K562 (cell line): ENCODE measurements at regions not wholly inside any gene's neighbourhood (a gene's known extent, or its start where the extent isn't known, plus 50 kb on each side); places are given as distances from the start of the nearest gene placed in this dataset.

Source experiments
- ATAC-seq: fragments of 200-7000 bp; cut with Tn5 transposase; 3 replicates; pipeline ENCODE4 v1.9.1; 2020; ENCODE audit warnings: moderate library complexity
- BruUV-seq: library from RNA; stranded (reverse); fragments of 400-500 nt; replicated peaks from 2 replicates; lab custom pipeline; 2021; lab: Mats Ljungman, UMichigan
- CTCF ChIA-PET: fragments of 300-600 bp; formaldehyde crosslinking; extraction: SDS; loops from one replicate; lab custom pipeline; 2021; ENCODE audit warnings: low intra/inter-chr PET ratio; lab: Yijun Ruan, JAX
- POLR2A ChIA-PET: fragments of 300-600, 350-650 bp; sonication (Branson Sonifier 250); formaldehyde crosslinking; extraction: SDS; loops from one replicate; lab custom pipeline; 2021; ENCODE audit warnings: antibody characterized with exemption, inconsistent platforms; lab: Yijun Ruan, JAX
- DNase-seq, 4 experiments: peaks; one replicate each; pipeline versions ENCODE4 v3.0.0 to v3.0.0-alpha.2; 2011 to 2018; ENCODE audit warnings: low spot score in 3 of 4, mixed read lengths in 3 of 4; ENCODE audit errors: extremely low read depth in 1 of 4
- FAIRE-seq: peaks from 2 replicates; lab custom pipeline; 2011; peaks lifted over from hg19 to GRCh38; lab: Jason Lieb, UNC
- H2AFZ ChIP-seq: 2 replicates; pipeline ENCODE4 v1.6.0; 2011; ENCODE audit warnings: low read depth, low read length, control low read depth, inconsistent platforms
- H3K27ac ChIP-seq: fragments of 200-600 bp; 3 replicates; pipeline ENCODE4 v1.8.0; 2011; ENCODE audit warnings: low read depth, mild to moderate bottlenecking, control low read depth, inconsistent platforms, low read length, moderate library complexity, mixed read lengths; ENCODE audit errors: extremely low read depth
- H3K27me3 ChIP-seq, 2 experiments: fragments of 300-600 bp in 1 of 2; 2 replicates in 1 of 2; 3 replicates in 1 of 2; pipeline versions ENCODE4 v1.6.0 to v1.8.0; 2011; ENCODE audit warnings: inconsistent platforms in 2 of 2, low read length in 2 of 2, mild to moderate bottlenecking in 1 of 2, mixed read lengths in 1 of 2, moderate library complexity in 1 of 2; ENCODE audit not compliant: control insufficient read depth in 2 of 2, insufficient read depth in 2 of 2
- H3K36me3 ChIP-seq: fragments of 300-600 bp; 3 replicates; pipeline ENCODE4 v1.8.0; 2011; ENCODE audit warnings: mild to moderate bottlenecking, low read length, inconsistent platforms; ENCODE audit not compliant: control insufficient read depth, insufficient read depth
- H3K4me1 ChIP-seq, 2 experiments: fragments of 200-600 bp in 1 of 2; replicated peaks in 1 of 2; 2 replicates in 1 of 2; 3 replicates in 1 of 2; pipeline versions ENCODE4 v1.5.1 to v1.8.0; 2011; ENCODE audit warnings: inconsistent platforms in 2 of 2, low read length in 2 of 2, mild to moderate bottlenecking in 1 of 2, mixed read lengths in 1 of 2, moderate library complexity in 1 of 2; ENCODE audit not compliant: control insufficient read depth in 2 of 2, insufficient read depth in 2 of 2
- H3K4me2 ChIP-seq: 2 replicates; pipeline ENCODE4 v1.6.1; 2011; ENCODE audit warnings: low read length, control low read depth, inconsistent platforms, mixed read lengths; ENCODE audit not compliant: insufficient read depth
- H3K4me3 ChIP-seq: fragments of 200-600 bp; sonication (generic), shearing (Covaris generic); 2 replicates; pipeline ENCODE4 v1.5.1; 2016; ENCODE audit warnings: control low read depth, inconsistent platforms
- H3K79me2 ChIP-seq: fragments of 200-600 bp; 3 replicates; pipeline ENCODE4 v1.8.0; 2011; ENCODE audit warnings: low read length, inconsistent platforms; ENCODE audit not compliant: control insufficient read depth, insufficient read depth
- H3K9ac ChIP-seq, 2 experiments: 2 replicates each; pipeline versions ENCODE4 v1.6.0 to v1.6.1; 2011; ENCODE audit warnings: low read depth in 2 of 2, low read length in 2 of 2, control low read depth in 1 of 2, inconsistent platforms in 1 of 2, mild to moderate bottlenecking in 1 of 2, mixed read lengths in 1 of 2; ENCODE audit not compliant: insufficient read depth in 1 of 2
- H3K9me1 ChIP-seq: one replicate; pipeline ENCODE4 v1.6.0; 2011; ENCODE audit warnings: inconsistent platforms, mild to moderate bottlenecking, low read length, moderate library complexity; ENCODE audit not compliant: control insufficient read depth, insufficient read depth
- H3K9me3 ChIP-seq: replicated peaks from 2 replicates; pipeline ENCODE4 v1.5.1; 2011; ENCODE audit warnings: low read depth, low read length, inconsistent platforms; ENCODE audit not compliant: control insufficient read depth, insufficient read depth
- H4K20me1 ChIP-seq: replicated peaks from 2 replicates; pipeline ENCODE4 v1.6.1; 2011; ENCODE audit warnings: low read length, inconsistent platforms, mixed read lengths; ENCODE audit not compliant: control insufficient read depth, insufficient read depth
- DNMT1 ChIP-seq: fragments of 450-650 bp; IDR thresholded peaks from 2 replicates; pipeline ENCODE4 v1.6.1; 2016; ENCODE audit warnings: antibody characterized with exemption, mild to moderate bottlenecking
- EP400 ChIP-seq: fragments of 450-650 bp; IDR thresholded peaks from 2 replicates; pipeline ENCODE4 v1.6.1; 2017; ENCODE audit warnings: antibody characterized with exemption, mild to moderate bottlenecking, moderate library complexity
- FOXK1 ChIP-seq: sonication (generic); formaldehyde crosslinking; IDR thresholded peaks from 2 replicates; pipeline ENCODE4 v1.8.0; 2022; ENCODE audit warnings: missing genetic modification reagents, mild to moderate bottlenecking, borderline replicate concordance
- HDAC6 ChIP-seq: IDR thresholded peaks from 2 replicates; pipeline ENCODE4 v1.6.1; 2012; ENCODE audit warnings: low read depth, mild to moderate bottlenecking, control low read depth, inconsistent platforms, low read length, moderate library complexity
- HMG20B ChIP-seq: fragments of 250-450 bp; sonication (Bioruptor Pico); IDR thresholded peaks from 2 replicates; pipeline ENCODE4 v1.5.0; 2021; ENCODE audit warnings: mild to moderate bottlenecking
- JUNB ChIP-seq: fragments of 450-650 bp; formaldehyde crosslinking; conservative IDR thresholded peaks from 2 replicates; pipeline ENCODE4 v1.4.0; 2020; ENCODE audit warnings: mild to moderate bottlenecking
- MTA3 ChIP-seq: fragments of 450-650 bp; formaldehyde crosslinking; IDR thresholded peaks from 2 replicates; pipeline ENCODE4 v1.6.1; 2017; ENCODE audit warnings: mild to moderate bottlenecking, borderline replicate concordance
- NCOA6 ChIP-seq: fragments of 450-650 bp; IDR thresholded peaks from 2 replicates; pipeline ENCODE4 v1.6.1; 2017; ENCODE audit warnings: mild to moderate bottlenecking
- NFE2L1 ChIP-seq: fragments of 450-650 bp; IDR thresholded peaks from 2 replicates; pipeline ENCODE4 v1.6.1; 2016; ENCODE audit warnings: missing genetic modification characterization, low read depth, mild to moderate bottlenecking, missing compliant biosample characterization, moderate library complexity, borderline replicate concordance
- NFRKB ChIP-seq: fragments of 450-650 bp; IDR thresholded peaks from 2 replicates; pipeline ENCODE4 v1.6.1; 2016; ENCODE audit warnings: low read depth
- POLR2B ChIP-seq: fragments of 450-650 bp; IDR thresholded peaks from 2 replicates; pipeline ENCODE4 v1.6.1; 2018; ENCODE audit warnings: low read depth; ENCODE audit not compliant: partially characterized antibody
- RNF2 ChIP-seq: sonication (generic); IDR thresholded peaks from 2 replicates; pipeline ENCODE4 v1.6.1; 2016
- SAP30 ChIP-seq: fragments of 200-600 bp; sonication (generic); IDR thresholded peaks from 2 replicates; pipeline ENCODE4 v1.6.1; 2012; ENCODE audit warnings: borderline replicate concordance, low read depth, mild to moderate bottlenecking, moderate library complexity, low read length, control low read depth, inconsistent platforms; ENCODE audit not compliant: insufficient read depth, poor library complexity, severe bottlenecking
- SMARCA4 ChIP-seq: fragments of 450-650 bp; IDR thresholded peaks from 2 replicates; pipeline ENCODE4 v1.6.1; 2016
- SNRNP70 ChIP-seq: fragments of 200-400 bp; formaldehyde crosslinking; optimal IDR thresholded peaks from 2 replicates; pipeline ENCODE3; 2017; ENCODE audit warnings: low read depth, low read length
- TAF1 ChIP-seq: IDR thresholded peaks from 2 replicates; pipeline ENCODE4 v1.6.1; 2011; ENCODE audit warnings: mild to moderate bottlenecking, low read length, moderate library complexity; ENCODE audit not compliant: insufficient read depth, control insufficient read depth, severe bottlenecking; ENCODE audit errors: extremely low read depth
- TAF15 ChIP-seq: fragments of 200-400 bp; formaldehyde crosslinking; IDR thresholded peaks from 2 replicates; pipeline ENCODE4 v1.6.1; 2017; ENCODE audit warnings: mild to moderate bottlenecking, low read depth, low read length, moderate library complexity
- THRAP3 ChIP-seq: fragments of 450-650 bp; IDR thresholded peaks from 2 replicates; pipeline ENCODE4 v1.6.1; 2016; ENCODE audit warnings: mild to moderate bottlenecking, inconsistent platforms, borderline replicate concordance
- TSC22D4 ChIP-seq: fragments of 450-650 bp; IDR thresholded peaks from 2 replicates; pipeline ENCODE4 v1.6.1; 2016; ENCODE audit warnings: missing genetic modification characterization, missing biosample characterization, control low read depth
- XRCC5 ChIP-seq: fragments of 200-400 bp; formaldehyde crosslinking; IDR thresholded peaks from 2 replicates; pipeline ENCODE4 v1.6.1; 2017; ENCODE audit warnings: low read depth, mild to moderate bottlenecking, low read length
- ZNF707 ChIP-seq: fragments of 250-450 bp; sonication (Bioruptor Pico); conservative IDR thresholded peaks from 2 replicates; pipeline ENCODE4 v1.8.0; 2022; ENCODE audit warnings: inconsistent platforms, mild to moderate bottlenecking, moderate library complexity
- ZNF766 ChIP-seq: fragments of 200-800 bp; sonication (Bioruptor generic); conservative IDR thresholded peaks from 2 replicates; pipeline ENCODE4 v1.6.1; 2016; ENCODE audit warnings: missing genetic modification characterization, missing compliant biosample characterization
- ZNF79 ChIP-seq: fragments of 250-450 bp; sonication (Bioruptor Pico); IDR thresholded peaks from 2 replicates; pipeline ENCODE4 v1.4.0; 2020; ENCODE audit warnings: low read depth, mild to moderate bottlenecking, moderate library complexity
- WGBS: fragments of 100-300 bp; shearing (Covaris generic); methylation state at CpG from one replicate; pipeline ENCODE4 v1.1.6; 2016; ENCODE audit warnings: low coverage, mixed read lengths; ENCODE audit not compliant: insufficient coverage; ENCODE audit errors: missing lambda C conversion rate; 5-methylcytosine and 5-hydroxymethylcytosine counted together
- in situ Hi-C: fragments of 300-500 bp; cut with MboI; formaldehyde crosslinking; loops from 4 replicates; pipeline ENCODE4 v1.15.0; 2018; ENCODE audit warnings: inconsistent platforms, mixed read lengths
- intact Hi-C: fragments of 100-400 bp; cut with micrococcal nuclease; formaldehyde crosslinking; loops from 2 replicates; pipeline ENCODE4 v1.14.2; 2022

- FAIRE-seq, result no peak
Measured at GRCh38 chr3:78402720-78403119, 1362.8 kb downstream of the ROBO2 start.

GRCh38 chr3:78405745-78406144, 1362.1 kb downstream of the ROBO1 start:
- Histone ChIP-seq H3K27ac (no peak overlapping the region), H3K27me3 (no peaks in the 10 kb centered on the region), H2AFZ (no peak overlapping the region), H3K4me1 (no peaks in the 10 kb centered on the region), H3K36me3 (no peaks in the 10 kb centered on the region), H4K20me1 (no peaks in the 10 kb centered on the region), H3K4me2 (no peak overlapping the region), H3K9ac (no peak overlapping the region), H3K9me3 (no peaks in the 10 kb centered on the region), H3K9me1 (no peaks in the 10 kb centered on the region), H3K79me2 (no peaks in the 10 kb centered on the region), H3K4me3 (no peak overlapping the region)
- no TSS peak for BruUV-seq
- intact Hi-C loops, result no loop called here
- ATAC-seq (no peak), FAIRE-seq (no peak), DNase-seq (no peak)
- in situ Hi-C loops, result no loop called here
- TF ChIP-seq ZNF766 (no peak), XRCC5 (no peak), ZNF79 (CRISPR knock-in tag) (no peak), ZNF707 (CRISPR knock-in tag) (no peak), DNMT1 (no peak), SMARCA4 (no peak), RNF2 (no peak), NFRKB (no peak), SAP30 (no peak), SNRNP70 (no peak)
- 6% methylated on average over 3 of the region's 3 CpGs for WGBS
- ChIA-PET CTCF (no interaction called here), POLR2A (no interaction called here)

More at GRCh38 chr3:78402720-78403119, 1362.8 kb downstream of the ROBO2 start:
- Histone ChIP-seq H3K36me3 (no peaks in the 10 kb centered on the region), H2AFZ (no peak overlapping the region), H3K27ac (no peak overlapping the region), H3K9me3 (no peaks in the 10 kb centered on the region), H3K9ac (no peak overlapping the region), H3K4me2 (no peak overlapping the region), H3K79me2 (no peaks in the 10 kb centered on the region), H3K4me1 (no peaks in the 10 kb centered on the region), H3K9me1 (no peaks in the 10 kb centered on the region), H3K4me3 (no peak overlapping the region), H4K20me1 (no peaks in the 10 kb centered on the region), H3K27me3 (no peaks in the 10 kb centered on the region)
- WGBS, result 0% methylated on average over 1 of the region's 1 CpG
- in situ Hi-C loops, result no loop called here
- no TSS peak for BruUV-seq
- TF ChIP-seq THRAP3 (no peak), HMG20B (CRISPR knock-in tag) (no peak), NFE2L1 (tag) (no peak), NCOA6 (no peak), TSC22D4 (tag) (no peak), JUNB (CRISPR knock-in tag) (no peak), TAF1 (no peak), TAF15 (no peak), EP400 (no peak), MTA3 (no peak), POLR2B (no peak), FOXK1 (CRISPR knock-in tag) (no peak), HDAC6 (no peak)
- ATAC-seq (no peak), DNase-seq (no peak)
- POLR2A ChIA-PET, result no interaction called here
- CTCF ChIA-PET, result no interaction called here
- intact Hi-C loops, result no loop called here
